Lower lobe of right lung (tissue), 2 donors: ENCODE measurements at regions not wholly inside any gene's neighbourhood (a gene's known extent, or its start where the extent isn't known, plus 50 kb on each side); places are given as distances from the start of the nearest gene placed in this dataset.

Experiments used
- ATAC-seq, 2 donors: fragments of 200-7000 bp; cut with Tn5 transposase; one replicate each; pipeline ENCODE4 v1.9.1; 2020 to 2022; ENCODE audit warnings: mild to moderate bottlenecking in 2 of 2, moderate library complexity in 2 of 2
- DNase-seq: peaks from one replicate; pipeline ENCODE4 v3.0.0-alpha.2; 2020
- H3K27ac ChIP-seq: fragments of 200-600 bp; one replicate; pipeline ENCODE4 v1.8.0; 2022
- H3K27me3 ChIP-seq: fragments of 200-600 bp; one replicate; pipeline ENCODE4 v1.8.0; 2022; ENCODE audit warnings: low read depth
- H3K36me3 ChIP-seq: fragments of 200-600 bp; one replicate; pipeline ENCODE4 v1.8.0; 2022; ENCODE audit warnings: mild to moderate bottlenecking
- H3K4me1 ChIP-seq: fragments of 200-600 bp; one replicate; pipeline ENCODE4 v1.8.0; 2022
- H3K4me3 ChIP-seq: fragments of 200-600 bp; one replicate; pipeline ENCODE4 v1.8.0; 2022; ENCODE audit warnings: mild to moderate bottlenecking
- H3K9me3 ChIP-seq: fragments of 200-600 bp; one replicate; pipeline ENCODE4 v1.8.0; 2022
- intact Hi-C: fragments of 100-400 bp; cut with DNase I; formaldehyde crosslinking; loops from one replicate; pipeline ENCODE4 v1.11.0; 2022
- TF ChIP-seq, protein P1 (sequence below): fragments of 200-600 bp; IDR thresholded peaks from one replicate; pipeline ENCODE4 v1.8.0; 2022; ENCODE audit warnings: antibody characterized with exemption, mild to moderate bottlenecking
- donor health status: DM: no; HTN: yes; CAD: no; lungs with severe emphysema.

DNA sequence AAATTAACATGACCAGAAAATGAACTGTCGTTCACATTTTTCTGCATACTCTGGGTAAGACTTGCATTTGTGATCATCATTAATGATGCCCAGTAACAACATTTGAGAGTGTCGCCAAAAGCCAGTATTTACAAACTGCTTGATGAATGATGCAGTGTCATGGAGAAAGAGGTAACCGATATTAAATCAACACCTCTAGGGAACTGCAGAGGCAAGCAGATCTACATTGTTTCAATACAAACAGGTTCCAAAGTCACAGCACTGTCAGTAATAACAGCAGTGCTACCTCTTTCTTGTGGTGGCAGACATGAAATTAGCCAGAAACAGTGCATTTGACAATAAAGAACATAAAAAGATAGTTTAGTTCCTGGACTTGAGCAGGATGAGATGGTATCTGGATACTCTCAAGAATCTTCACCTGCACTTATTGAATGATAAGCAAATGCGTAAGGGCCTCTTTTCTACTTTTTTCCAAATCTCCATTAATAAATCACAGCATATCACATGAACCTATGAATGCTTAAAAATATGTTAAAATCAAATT lies 456.6 kb downstream of the ARHGEF28 start:
- H3K27me3 ChIP-seq: no peaks in the 10 kb centered on the region
- no peak overlapping the region for H3K27ac ChIP-seq
- intact Hi-C loops: no loop called here
- H3K4me1 ChIP-seq: no peaks in the 10 kb centered on the region
- no peaks in the 10 kb centered on the region for H3K36me3 ChIP-seq
- ATAC-seq: no peak
- no peak for DNase-seq
- TF ChIP-seq, protein P1, sequence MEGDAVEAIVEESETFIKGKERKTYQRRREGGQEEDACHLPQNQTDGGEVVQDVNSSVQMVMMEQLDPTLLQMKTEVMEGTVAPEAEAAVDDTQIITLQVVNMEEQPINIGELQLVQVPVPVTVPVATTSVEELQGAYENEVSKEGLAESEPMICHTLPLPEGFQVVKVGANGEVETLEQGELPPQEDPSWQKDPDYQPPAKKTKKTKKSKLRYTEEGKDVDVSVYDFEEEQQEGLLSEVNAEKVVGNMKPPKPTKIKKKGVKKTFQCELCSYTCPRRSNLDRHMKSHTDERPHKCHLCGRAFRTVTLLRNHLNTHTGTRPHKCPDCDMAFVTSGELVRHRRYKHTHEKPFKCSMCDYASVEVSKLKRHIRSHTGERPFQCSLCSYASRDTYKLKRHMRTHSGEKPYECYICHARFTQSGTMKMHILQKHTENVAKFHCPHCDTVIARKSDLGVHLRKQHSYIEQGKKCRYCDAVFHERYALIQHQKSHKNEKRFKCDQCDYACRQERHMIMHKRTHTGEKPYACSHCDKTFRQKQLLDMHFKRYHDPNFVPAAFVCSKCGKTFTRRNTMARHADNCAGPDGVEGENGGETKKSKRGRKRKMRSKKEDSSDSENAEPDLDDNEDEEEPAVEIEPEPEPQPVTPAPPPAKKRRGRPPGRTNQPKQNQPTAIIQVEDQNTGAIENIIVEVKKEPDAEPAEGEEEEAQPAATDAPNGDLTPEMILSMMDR: no peak
- no peak overlapping the region for H3K4me3 ChIP-seq
- H3K9me3 ChIP-seq: no peaks in the 10 kb centered on the region

DNA sequence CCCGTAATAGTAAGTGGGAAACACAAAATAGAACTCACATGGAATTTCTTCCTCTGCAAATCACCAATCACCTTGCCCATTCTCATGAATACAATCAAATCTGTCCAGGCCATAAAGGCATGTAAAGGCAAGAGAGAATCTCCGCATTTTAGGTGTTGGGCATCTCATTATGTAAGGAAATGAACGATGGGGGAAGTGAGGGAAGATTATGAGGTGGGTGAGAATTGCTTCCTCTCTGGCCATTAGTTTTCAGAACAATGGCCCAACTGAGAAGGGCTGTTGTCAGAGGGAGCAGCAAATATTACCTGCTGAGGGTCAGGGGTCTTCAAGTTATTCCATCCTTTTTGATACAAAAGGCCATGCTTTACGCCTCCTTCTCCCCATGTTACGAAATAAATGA lies 455.1 kb downstream of the ARHGEF28 start:
- intact Hi-C loops: no loop called here
- no peaks in the 10 kb centered on the region for H3K27me3 ChIP-seq

DNA sequence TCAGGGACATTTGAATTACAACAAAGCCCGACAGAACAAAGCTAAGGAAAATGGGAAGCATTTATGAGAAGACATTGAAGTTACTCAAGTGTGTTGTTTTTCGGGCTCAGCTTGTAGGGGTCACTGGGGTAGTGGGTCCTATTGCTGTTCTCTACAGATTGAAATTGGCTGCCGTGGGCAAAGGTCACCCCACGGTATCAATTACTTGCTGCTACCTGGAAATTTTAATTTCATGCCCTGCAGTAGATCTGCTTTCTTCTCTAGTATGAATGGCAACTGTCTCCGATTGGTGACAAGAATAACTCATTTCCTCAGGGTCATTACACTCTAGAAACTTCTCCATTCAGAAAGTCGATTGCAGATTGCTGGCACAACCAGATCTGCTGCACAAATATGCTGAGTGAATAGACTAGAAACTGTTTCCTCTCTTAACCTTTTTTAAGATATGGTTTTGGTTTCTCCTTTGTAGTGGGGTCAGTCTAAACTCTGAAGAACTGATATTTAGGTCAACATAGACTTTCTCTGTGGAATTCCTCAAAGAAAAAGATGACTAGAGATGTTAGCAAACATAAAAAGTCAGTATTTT lies 454.1 kb downstream of the ARHGEF28 start:
- ATAC-seq (no peak), DNase-seq (no peak)
- intact Hi-C loops: no loop called here

More for the DNA sequence above, 455.1 kb downstream of the ARHGEF28 start:
- Histone ChIP-seq H3K4me3 (no peak overlapping the region), H3K4me1 (no peaks in the 10 kb centered on the region), H3K36me3 (no peaks in the 10 kb centered on the region), H3K9me3 (no peaks in the 10 kb centered on the region), H3K27ac (no peak overlapping the region)
- ATAC-seq (no peak), DNase-seq (no peak)
- TF ChIP-seq, protein P1: no peak

DNA sequence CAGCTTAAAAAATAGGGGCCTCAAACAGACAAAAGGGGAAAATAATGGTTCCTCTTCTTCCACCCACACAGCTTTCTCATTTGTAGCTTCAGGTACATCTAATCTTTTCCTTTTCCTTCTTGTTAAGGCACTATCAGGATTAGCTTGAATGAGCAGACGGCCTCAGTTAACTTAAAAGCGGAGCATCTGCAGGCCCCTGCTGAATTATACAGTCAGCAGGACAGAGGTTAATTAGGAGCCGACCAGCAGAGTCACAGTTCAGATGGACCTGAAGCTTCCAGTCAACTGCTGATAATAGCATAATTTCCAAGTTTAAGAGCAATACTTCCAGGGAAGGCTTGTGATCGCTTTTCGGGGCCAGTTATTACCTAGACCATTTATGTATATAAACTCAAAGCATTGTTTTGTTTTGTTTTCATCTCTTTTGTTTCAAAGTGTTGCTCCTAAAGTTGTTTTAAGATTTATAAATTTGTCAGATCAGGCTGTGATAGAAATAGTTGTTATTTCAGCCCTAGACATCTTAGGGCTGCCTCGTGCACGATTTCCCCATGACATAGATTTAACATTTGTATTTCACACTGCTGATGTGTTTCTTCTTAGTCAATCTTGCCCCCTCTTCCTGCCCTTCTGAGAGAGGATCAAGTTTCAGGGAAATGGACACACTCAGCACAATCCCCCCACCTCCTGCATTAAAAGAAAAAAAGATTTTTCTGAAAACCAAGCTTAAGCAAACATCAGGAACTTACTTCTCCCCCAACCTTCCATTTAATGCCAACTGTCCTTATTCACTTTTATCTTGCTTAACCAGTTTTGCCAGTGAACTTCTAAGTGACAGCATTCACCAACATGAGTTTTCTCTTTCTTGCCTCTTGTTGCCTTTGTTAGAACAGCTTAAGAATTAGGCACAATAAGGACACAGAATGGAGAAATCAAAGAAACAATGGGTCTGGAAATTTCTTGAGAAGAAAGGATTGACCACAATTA lies 449.8 kb downstream of the ARHGEF28 start:
- TF ChIP-seq, protein P1: no peak
- Histone ChIP-seq H3K4me1 (no peaks in the 10 kb centered on the region), H3K27me3 (no peaks in the 10 kb centered on the region), H3K4me3 (no peak overlapping the region), H3K27ac (no peak overlapping the region), H3K36me3 (no peaks in the 10 kb centered on the region), H3K9me3 (no peaks in the 10 kb centered on the region)
- intact Hi-C loops: no loop called here
- DNase-seq (no peak), ATAC-seq (peak in 1 of 2 donors; percentile 36)

More for the DNA sequence above, 454.1 kb downstream of the ARHGEF28 start:
- H3K27ac ChIP-seq: no peak overlapping the region
- no peaks in the 10 kb centered on the region for H3K36me3 ChIP-seq
- H3K4me1 ChIP-seq: no peaks in the 10 kb centered on the region
- H3K27me3 ChIP-seq: no peaks in the 10 kb centered on the region
- no peak overlapping the region for H3K4me3 ChIP-seq
- TF ChIP-seq, protein P1: no peak
- no peaks in the 10 kb centered on the region for H3K9me3 ChIP-seq

DNA sequence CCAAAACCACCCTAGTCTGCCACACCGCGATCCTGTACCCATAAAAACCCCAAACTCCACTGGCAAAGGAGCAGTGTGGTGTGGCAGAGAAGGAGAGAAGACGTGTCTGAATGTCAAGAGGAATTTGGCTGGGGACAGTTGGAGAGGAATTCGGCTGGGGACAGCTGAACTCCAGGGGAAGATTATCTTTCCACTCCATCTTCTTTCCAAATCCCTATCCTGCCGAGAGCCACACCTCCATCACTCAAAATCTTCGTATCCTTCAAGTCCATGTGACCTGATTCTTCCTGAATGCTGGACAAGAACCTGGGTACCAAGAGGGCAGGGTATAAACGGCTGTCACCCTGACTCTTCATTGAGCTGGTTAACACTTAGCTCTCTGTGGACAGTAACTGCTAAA lies 448.1 kb downstream of the ARHGEF28 start:
- no peaks in the 10 kb centered on the region for H3K9me3 ChIP-seq
- H3K36me3 ChIP-seq: no peaks in the 10 kb centered on the region
- H3K4me3 ChIP-seq: no peak overlapping the region
- ATAC-seq: no peak
- no peak for DNase-seq
- H3K4me1 ChIP-seq: no peaks in the 10 kb centered on the region
- H3K27ac ChIP-seq: no peak overlapping the region
- no peaks in the 10 kb centered on the region for H3K27me3 ChIP-seq
- TF ChIP-seq, protein P1: no peak
- intact Hi-C loops: no loop called here
